Mesenchymal stem cell (in vitro differentiated cells and primary cell): ENCODE measurements at regions not wholly inside any gene's neighbourhood (a gene's known extent, or its start where the extent isn't known, plus 50 kb on each side); places are given as distances from the start of the nearest gene placed in this dataset.

ENCODE experiments used
- DNase-seq: peaks from one replicate; pipeline ENCODE4 v3.0.0-alpha.2; 2013
- H2AFZ ChIP-seq: one replicate; pipeline ENCODE4 v1.6.1; 2013; ENCODE audit warnings: low read depth, mild to moderate bottlenecking, control low read depth, inconsistent platforms, low read length, moderate library complexity
- H2AK5ac ChIP-seq: 2 replicates; pipeline ENCODE4 v1.6.1; 2013; ENCODE audit warnings: low read length, moderate library complexity, mild to moderate bottlenecking, inconsistent platforms; ENCODE audit not compliant: severe bottlenecking
- H2BK120ac ChIP-seq: one replicate; pipeline ENCODE4 v1.6.1; 2013; ENCODE audit warnings: low read depth, mild to moderate bottlenecking, inconsistent platforms, low read length, moderate library complexity
- H2BK12ac ChIP-seq, 2 experiments: one replicate each; pipeline ENCODE4 v1.6.1; 2013; ENCODE audit warnings: inconsistent platforms in 2 of 2, low read length in 2 of 2, mild to moderate bottlenecking in 2 of 2, moderate library complexity in 2 of 2, control low read depth in 1 of 2
- H2BK15ac ChIP-seq: one replicate; pipeline ENCODE4 v1.6.1; 2013; ENCODE audit warnings: mild to moderate bottlenecking, low read depth, inconsistent platforms; ENCODE audit not compliant: poor library complexity, severe bottlenecking
- H2BK5ac ChIP-seq: 2 replicates; pipeline ENCODE4 v1.6.1; 2013; ENCODE audit warnings: low read depth, mild to moderate bottlenecking, low read length, control low read depth, inconsistent platforms; ENCODE audit not compliant: poor library complexity, severe bottlenecking
- H3K14ac ChIP-seq, 2 experiments: one replicate each; pipeline ENCODE4 v1.6.1; 2013; ENCODE audit warnings: inconsistent platforms in 2 of 2, low read length in 2 of 2, control low read depth in 1 of 2, mild to moderate bottlenecking in 1 of 2, moderate library complexity in 1 of 2
- H3K18ac ChIP-seq, 2 experiments: one replicate each; pipeline ENCODE4 v1.6.1; 2013; ENCODE audit warnings: inconsistent platforms in 2 of 2, low read length in 2 of 2, control low read depth in 1 of 2, low read depth in 1 of 2, mild to moderate bottlenecking in 1 of 2
- H3K23ac ChIP-seq, 2 experiments: one replicate each; pipeline ENCODE4 v1.6.1; 2013; ENCODE audit warnings: inconsistent platforms in 2 of 2, low read length in 2 of 2, mild to moderate bottlenecking in 2 of 2, moderate library complexity in 2 of 2, control low read depth in 1 of 2
- H3K27ac ChIP-seq: 2 replicates; pipeline ENCODE4 v1.5.1; 2013; ENCODE audit warnings: mild to moderate bottlenecking, moderate library complexity, low read length, control low read depth, inconsistent platforms; ENCODE audit not compliant: poor library complexity, severe bottlenecking
- H3K27me3 ChIP-seq, 2 experiments: 2 replicates each; pipeline versions ENCODE4 v1.6.1 to v1.7.0; 2013; ENCODE audit warnings: low read length in 2 of 2, mild to moderate bottlenecking in 2 of 2, moderate library complexity in 2 of 2, control low read depth in 1 of 2, inconsistent platforms in 1 of 2; ENCODE audit not compliant: control insufficient read depth in 1 of 2, insufficient read depth in 1 of 2
- H3K36me3 ChIP-seq, 2 experiments: 2 replicates each; pipeline versions ENCODE4 v1.6.1 to v1.7.0; 2013; ENCODE audit warnings: low read length in 2 of 2, control low read depth in 1 of 2, inconsistent platforms in 1 of 2, low read depth in 1 of 2, mild to moderate bottlenecking in 1 of 2; ENCODE audit not compliant: insufficient read depth in 2 of 2, control insufficient read depth in 1 of 2
- H3K4ac ChIP-seq, 2 experiments: one replicate each; pipeline ENCODE4 v1.6.1; 2013; ENCODE audit warnings: inconsistent platforms in 2 of 2, low read length in 2 of 2, mild to moderate bottlenecking in 2 of 2, moderate library complexity in 2 of 2, control low read depth in 1 of 2, low read depth in 1 of 2
- H3K4me1 ChIP-seq: 2 replicates; pipeline ENCODE4 v1.6.1; 2013; ENCODE audit warnings: low read depth, low read length, control low read depth; ENCODE audit not compliant: control insufficient read depth, insufficient read depth
- H3K4me2 ChIP-seq: 2 replicates; pipeline ENCODE4 v1.6.1; 2013; ENCODE audit warnings: low read length, mild to moderate bottlenecking, inconsistent platforms; ENCODE audit not compliant: poor library complexity, severe bottlenecking
- H3K4me3 ChIP-seq, 2 experiments: 2 replicates each; pipeline versions ENCODE4 v1.5.1 to v1.7.0; 2013; ENCODE audit warnings: low read length in 2 of 2, mild to moderate bottlenecking in 2 of 2, control low read depth in 1 of 2, low read depth in 1 of 2; ENCODE audit not compliant: insufficient read depth in 1 of 2
- H3K79me1 ChIP-seq: replicated peaks from 2 replicates; pipeline ENCODE4 v1.6.1; 2013; ENCODE audit warnings: mild to moderate bottlenecking, control low read depth, low read length, inconsistent platforms; ENCODE audit not compliant: poor library complexity, severe bottlenecking
- H3K9ac ChIP-seq: 2 replicates; pipeline ENCODE4 v1.7.0; 2013; ENCODE audit warnings: mild to moderate bottlenecking, low read length, moderate library complexity
- H3K9me3 ChIP-seq: 2 replicates; pipeline ENCODE4 v1.7.0; 2013; ENCODE audit warnings: mild to moderate bottlenecking, low read length; ENCODE audit not compliant: control insufficient read depth
- H4K8ac ChIP-seq: one replicate; pipeline ENCODE4 v1.6.1; 2013; ENCODE audit warnings: inconsistent platforms, mild to moderate bottlenecking, low read length, moderate library complexity
- H4K91ac ChIP-seq: one replicate; pipeline ENCODE4 v1.6.1; 2013; ENCODE audit warnings: mild to moderate bottlenecking, low read length, inconsistent platforms
- WGBS: methylation state at CpG from one replicate; pipeline ENCODE4 v1.1.7; 2013; ENCODE audit warnings: mixed read lengths; 5-methylcytosine and 5-hydroxymethylcytosine counted together

- Histone ChIP-seq H3K23ac (no peak overlapping the region), H3K79me1 (no peaks in the 10 kb centered on the region), H3K4me3 (no peak overlapping the region), H3K14ac (no peak overlapping the region), H2AK5ac (no peak overlapping the region), H3K9me3 (no peaks in the 10 kb centered on the region), H3K4me1 (no peaks in the 10 kb centered on the region), H2BK5ac (no peak overlapping the region), H3K18ac (no peak overlapping the region), H3K27ac (no peak overlapping the region), H2AFZ (no peak overlapping the region), H3K36me3 (no peaks in the 10 kb centered on the region), H3K4ac (no peak overlapping the region), H3K27me3 (no peaks in the 10 kb centered on the region), H3K9ac (no peak overlapping the region), H2BK15ac (no peak overlapping the region), H4K91ac (no peak overlapping the region), H4K8ac (no peak overlapping the region), H3K4me2 (no peak overlapping the region), H2BK12ac (no peak overlapping the region), H2BK120ac (no peak overlapping the region)
- no peak for DNase-seq
- WGBS: 78% methylated on average over 2 of the region's 2 CpGs
These were observed 1459.5 kb upstream of the PCDH20 start for GRCh38 chr13:62875118-62875640.

GRCh38 chr13:62850331-62850730 lies 1434.7 kb upstream of the PCDH20 start:
- H3K4me3 ChIP-seq: no peak overlapping the region
- no peaks in the 10 kb centered on the region for H3K79me1 ChIP-seq
- no peak overlapping the region for H4K91ac ChIP-seq
- no peak overlapping the region for H3K4me2 ChIP-seq
- H2AK5ac ChIP-seq: no peak overlapping the region
- H3K9ac ChIP-seq: no peak overlapping the region
- H3K4me1 ChIP-seq: no peaks in the 10 kb centered on the region
- H2BK5ac ChIP-seq: no peak overlapping the region
- H2AFZ ChIP-seq: no peak overlapping the region
- no peaks in the 10 kb centered on the region for H3K27me3 ChIP-seq
- H2BK15ac ChIP-seq: no peak overlapping the region
- H3K23ac ChIP-seq: no peak overlapping the region
- no peaks in the 10 kb centered on the region for H3K9me3 ChIP-seq
- H3K14ac ChIP-seq: no peak overlapping the region
- no peaks in the 10 kb centered on the region for H3K36me3 ChIP-seq
- 100% methylated on average over 1 of the region's 3 CpGs for WGBS
- DNase-seq: no peak
- H2BK12ac ChIP-seq: no peak overlapping the region
- no peak overlapping the region for H3K4ac ChIP-seq
- no peak overlapping the region for H4K8ac ChIP-seq
- H2BK120ac ChIP-seq: no peak overlapping the region
- no peak overlapping the region for H3K18ac ChIP-seq
- H3K27ac ChIP-seq: no peak overlapping the region

GRCh38 chr13:62847520-62847919 lies 1431.9 kb upstream of the PCDH20 start:
- Histone ChIP-seq H3K36me3 (no peaks in the 10 kb centered on the region), H2BK5ac (no peak overlapping the region), H3K4me1 (no peaks in the 10 kb centered on the region), H3K4me2 (no peak overlapping the region), H3K4me3 (no peak overlapping the region), H2AK5ac (no peak overlapping the region), H2BK15ac (no peak overlapping the region), H3K9ac (no peak overlapping the region), H4K91ac (no peak overlapping the region), H2AFZ (no peak overlapping the region), H3K4ac (no peak overlapping the region), H3K9me3 (no peaks in the 10 kb centered on the region), H4K8ac (no peak overlapping the region), H2BK120ac (no peak overlapping the region), H3K27me3 (no peaks in the 10 kb centered on the region), H3K23ac (no peak overlapping the region), H3K79me1 (no peaks in the 10 kb centered on the region), H3K14ac (no peak overlapping the region), H3K18ac (no peak overlapping the region), H3K27ac (no peak overlapping the region), H2BK12ac (no peak overlapping the region)
- DNase-seq: no peak
- WGBS: 100% methylated on average over 1 of the region's 1 CpG

- Histone ChIP-seq H3K27me3 (no peaks in the 10 kb centered on the region), H2AFZ (no peak overlapping the region), H2BK120ac (no peak overlapping the region), H3K27ac (no peak overlapping the region), H3K4me3 (no peak overlapping the region), H4K91ac (no peak overlapping the region), H3K4ac (no peak overlapping the region), H3K14ac (no peak overlapping the region), H3K9me3 (no peaks in the 10 kb centered on the region), H3K4me1 (no peaks in the 10 kb centered on the region), H2AK5ac (no peak overlapping the region), H3K4me2 (no peak overlapping the region), H2BK12ac (no peak overlapping the region), H3K36me3 (no peaks in the 10 kb centered on the region), H4K8ac (no peak overlapping the region), H2BK5ac (no peak overlapping the region), H3K18ac (no peak overlapping the region), H2BK15ac (no peak overlapping the region), H3K79me1 (no peaks in the 10 kb centered on the region), H3K9ac (no peak overlapping the region), H3K23ac (no peak overlapping the region)
- WGBS: 100% methylated on average over 1 of the region's 2 CpGs
- no peak for DNase-seq
These were observed 1430.7 kb upstream of the PCDH20 start for GRCh38 chr13:62846302-62846701.
